DOHH2 (cell line): ENCODE measurements at regions not wholly inside any gene's neighbourhood (a gene's known extent, or its start where the extent isn't known, plus 50 kb on each side); places are given as distances from the start of the nearest gene placed in this dataset.

Source experiments
- CTCF ChIP-seq: fragments of 200-600 bp; sonication (generic); IDR thresholded peaks from one replicate; pipeline ENCODE4 v1.5.1; 2014; ENCODE audit warnings: antibody characterized with exemption, mild to moderate bottlenecking, low read depth, low read length; ENCODE audit not compliant: poor library complexity, severe bottlenecking
- EZH2phosphoT487 ChIP-seq: fragments of 200-600 bp; sonication (generic); IDR thresholded peaks from 2 replicates; pipeline ENCODE4 v1.6.1; 2017; ENCODE audit warnings: borderline replicate concordance, mild to moderate bottlenecking, antibody characterized with exemption, low read length, moderate library complexity, mixed read lengths

GRCh38 chr1:189941922-189942321 is 535.7 kb downstream of the BRINP3 start:
- TF ChIP-seq CTCF (no peak), EZH2phosphoT487 (no peak)
